Smooth muscle cell (in vitro differentiated cells): ENCODE measurements at regions not wholly inside any gene's neighbourhood (a gene's known extent, or its start where the extent isn't known, plus 50 kb on each side); places are given as distances from the start of the nearest gene placed in this dataset.

ENCODE experiments used
- DNase-seq: peaks from one replicate; lab custom pipeline; 2025; ENCODE audit not compliant: unreplicated experiment; lab: John Stamatoyannopoulos, UW
- H2AFZ ChIP-seq: fragments of 200-600 bp; sonication (generic); 2 replicates; pipeline ENCODE4 v1.6.0; 2016; ENCODE audit warnings: antibody characterized with exemption, low read depth, mild to moderate bottlenecking
- H3F3A ChIP-seq: fragments of 200-600 bp; sonication (generic); 2 replicates; pipeline ENCODE4 v1.6.0; 2017; ENCODE audit warnings: antibody characterized with exemption, low read depth
- H3K27ac ChIP-seq: fragments of 200-600 bp; sonication (generic); 2 replicates; pipeline ENCODE4 v1.5.1; 2016; ENCODE audit warnings: low read depth, mild to moderate bottlenecking
- H3K27me3 ChIP-seq: fragments of 200-600 bp; sonication (generic); 2 replicates; pipeline ENCODE4 v1.6.1; 2016; ENCODE audit warnings: low read depth, mild to moderate bottlenecking
- H3K36me3 ChIP-seq: fragments of 200-600 bp; sonication (generic); 2 replicates; pipeline ENCODE4 v1.5.1; 2016; ENCODE audit warnings: low read depth
- H3K4me1 ChIP-seq: fragments of 200-600 bp; sonication (generic); 2 replicates; pipeline ENCODE4 v1.5.1; 2016; ENCODE audit warnings: low read depth
- H3K4me2 ChIP-seq: fragments of 200-600 bp; sonication (generic); 2 replicates; pipeline ENCODE4 v1.6.0; 2016; ENCODE audit warnings: mild to moderate bottlenecking
- H3K4me3 ChIP-seq: fragments of 200-600 bp; sonication (generic); 2 replicates; pipeline ENCODE4 v1.5.1; 2016; ENCODE audit warnings: mild to moderate bottlenecking
- H3K79me2 ChIP-seq: fragments of 200-600 bp; sonication (generic); 2 replicates; pipeline ENCODE4 v1.6.0; 2016; ENCODE audit warnings: low read depth, mild to moderate bottlenecking
- H3K9ac ChIP-seq: fragments of 200-600 bp; sonication (generic); 2 replicates; pipeline ENCODE4 v1.6.0; 2016; ENCODE audit warnings: low read depth
- H3K9me3 ChIP-seq: fragments of 200-600 bp; sonication (generic); replicated peaks from 2 replicates; pipeline ENCODE4 v1.5.1; 2016; ENCODE audit warnings: low read depth
- H4K20me1 ChIP-seq: fragments of 200-600 bp; sonication (generic); 2 replicates; pipeline ENCODE4 v1.6.0; 2016; ENCODE audit warnings: low read depth
- WGBS: methylation state at CpG from one replicate; pipeline ENCODE4 v1.1.7; 2016; ENCODE audit warnings: low lambda C conversion rate; 5-methylcytosine and 5-hydroxymethylcytosine counted together
- TF ChIP-seq, protein P1 (sequence below): fragments of 200-600 bp; sonication (generic); IDR thresholded peaks from 2 replicates; pipeline ENCODE4 v1.5.1; 2017; ENCODE audit warnings: borderline replicate concordance, mild to moderate bottlenecking, antibody characterized with exemption; ENCODE audit not compliant: insufficient read depth, poor library complexity, severe bottlenecking

DNA sequence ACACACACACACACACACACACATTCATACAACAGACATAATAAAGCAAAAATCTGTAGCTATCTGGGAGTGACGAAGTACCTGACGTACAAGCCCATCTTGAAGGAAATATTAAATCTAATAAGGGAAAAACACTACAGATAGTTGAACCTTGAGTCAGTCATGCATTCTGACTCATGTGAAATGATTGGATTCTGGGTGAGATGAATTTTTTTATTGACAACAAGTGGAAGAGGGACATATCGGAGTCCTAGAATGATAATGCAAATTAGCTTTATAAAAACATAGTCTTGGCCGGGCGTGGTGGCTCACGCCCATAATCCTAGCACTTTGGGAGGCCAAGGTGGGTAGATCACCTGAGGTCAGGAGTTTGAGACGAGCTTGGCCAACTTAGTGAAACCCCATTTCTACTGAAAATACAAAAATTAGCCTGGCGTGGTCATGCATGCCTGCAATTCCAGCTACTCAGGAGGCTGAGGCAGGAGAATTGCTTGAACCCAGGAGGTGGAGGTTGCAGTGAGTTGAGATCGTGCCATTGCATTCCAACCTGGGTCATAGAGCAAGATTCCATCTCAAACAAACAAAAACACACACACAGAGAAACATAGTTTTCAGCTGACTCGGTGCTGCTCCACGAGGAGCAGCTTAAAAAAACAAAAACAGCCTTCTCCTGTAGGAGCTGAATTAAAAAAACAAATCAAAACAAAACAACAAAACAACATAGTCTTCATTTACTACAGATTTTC, 154.4 kb upstream of the MKLN1 start:
- H3K27me3 ChIP-seq: no peaks in the 10 kb centered on the region
- no peaks in the 10 kb centered on the region for H3K4me1 ChIP-seq
- no peaks in the 10 kb centered on the region for H3K79me2 ChIP-seq
- no peak for DNase-seq
- no peaks in the 10 kb centered on the region for H4K20me1 ChIP-seq
- no peak overlapping the region for H3K4me2 ChIP-seq
- TF ChIP-seq, protein P1, sequence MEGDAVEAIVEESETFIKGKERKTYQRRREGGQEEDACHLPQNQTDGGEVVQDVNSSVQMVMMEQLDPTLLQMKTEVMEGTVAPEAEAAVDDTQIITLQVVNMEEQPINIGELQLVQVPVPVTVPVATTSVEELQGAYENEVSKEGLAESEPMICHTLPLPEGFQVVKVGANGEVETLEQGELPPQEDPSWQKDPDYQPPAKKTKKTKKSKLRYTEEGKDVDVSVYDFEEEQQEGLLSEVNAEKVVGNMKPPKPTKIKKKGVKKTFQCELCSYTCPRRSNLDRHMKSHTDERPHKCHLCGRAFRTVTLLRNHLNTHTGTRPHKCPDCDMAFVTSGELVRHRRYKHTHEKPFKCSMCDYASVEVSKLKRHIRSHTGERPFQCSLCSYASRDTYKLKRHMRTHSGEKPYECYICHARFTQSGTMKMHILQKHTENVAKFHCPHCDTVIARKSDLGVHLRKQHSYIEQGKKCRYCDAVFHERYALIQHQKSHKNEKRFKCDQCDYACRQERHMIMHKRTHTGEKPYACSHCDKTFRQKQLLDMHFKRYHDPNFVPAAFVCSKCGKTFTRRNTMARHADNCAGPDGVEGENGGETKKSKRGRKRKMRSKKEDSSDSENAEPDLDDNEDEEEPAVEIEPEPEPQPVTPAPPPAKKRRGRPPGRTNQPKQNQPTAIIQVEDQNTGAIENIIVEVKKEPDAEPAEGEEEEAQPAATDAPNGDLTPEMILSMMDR: no peak
- H3K27ac ChIP-seq: no peak overlapping the region
- H2AFZ ChIP-seq: no peak overlapping the region
- WGBS: 78% methylated on average over 11 of the region's 11 CpGs
- no peak overlapping the region for H3K9ac ChIP-seq
- no peak overlapping the region for H3K4me3 ChIP-seq
- H3F3A ChIP-seq: no peaks in the 10 kb centered on the region
- no peaks in the 10 kb centered on the region for H3K36me3 ChIP-seq
- H3K9me3 ChIP-seq: no peaks in the 10 kb centered on the region

DNA sequence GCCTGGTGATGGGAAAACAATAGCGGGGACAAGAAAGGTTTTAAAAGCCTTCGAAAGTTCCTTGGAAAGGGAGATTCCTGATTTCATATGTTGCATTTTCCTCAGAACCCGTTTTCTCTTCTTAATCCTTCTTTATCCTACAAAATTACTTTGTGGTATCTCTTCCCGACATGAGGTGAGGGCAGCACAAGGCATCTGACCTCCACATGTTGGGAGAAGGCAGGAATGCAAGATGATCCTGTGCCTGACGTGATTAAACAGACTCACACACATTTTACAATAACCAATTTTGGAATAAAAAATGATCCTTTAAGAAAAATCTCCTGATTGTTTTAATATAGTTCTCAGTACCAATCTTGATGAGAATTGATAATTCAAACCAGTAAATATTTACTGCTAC, 153.3 kb upstream of the MKLN1 start:
- Histone ChIP-seq H2AFZ (no peak overlapping the region), H3K4me2 (no peak overlapping the region), H3K36me3 (no peaks in the 10 kb centered on the region), H3K27me3 (no peaks in the 10 kb centered on the region), H3K79me2 (no peaks in the 10 kb centered on the region), H4K20me1 (no peaks in the 10 kb centered on the region), H3K4me1 (no peaks in the 10 kb centered on the region), H3K4me3 (no peak overlapping the region), H3K9me3 (no peaks in the 10 kb centered on the region), H3K9ac (no peak overlapping the region), H3F3A (no peaks in the 10 kb centered on the region), H3K27ac (no peak overlapping the region)
- 76% methylated on average over 5 of the region's 5 CpGs for WGBS
- TF ChIP-seq, protein P1: no peak
- DNase-seq: no peak

DNA sequence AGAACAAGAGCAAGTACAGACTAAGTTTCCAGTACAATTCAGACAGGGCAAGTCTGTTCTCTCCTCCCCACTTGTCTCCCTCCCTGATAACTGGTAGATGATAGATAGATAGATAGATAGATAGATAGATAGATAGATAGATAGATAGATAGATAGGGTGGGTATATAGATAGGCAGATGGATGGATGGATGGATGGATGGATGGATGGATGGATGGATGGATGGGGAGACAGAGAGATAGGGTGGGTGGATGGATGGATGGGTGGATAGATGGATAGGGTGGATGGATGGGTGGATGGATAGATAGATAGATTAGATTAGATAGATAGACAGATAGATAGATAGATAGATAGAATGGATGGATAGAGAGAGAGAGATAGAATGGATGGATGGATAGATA, 152.8 kb upstream of the MKLN1 start:
- H3F3A ChIP-seq: no peaks in the 10 kb centered on the region
- no peak overlapping the region for H3K4me2 ChIP-seq
- TF ChIP-seq, protein P1: no peak
- no peaks in the 10 kb centered on the region for H3K9me3 ChIP-seq
- H3K9ac ChIP-seq: no peak overlapping the region
- no peaks in the 10 kb centered on the region for H3K79me2 ChIP-seq
- no peaks in the 10 kb centered on the region for H4K20me1 ChIP-seq
- no peak for DNase-seq
- no peak overlapping the region for H3K27ac ChIP-seq
- no peaks in the 10 kb centered on the region for H3K4me1 ChIP-seq
- no peak overlapping the region for H3K4me3 ChIP-seq
- H2AFZ ChIP-seq: no peak overlapping the region
- no peaks in the 10 kb centered on the region for H3K36me3 ChIP-seq
- H3K27me3 ChIP-seq: no peaks in the 10 kb centered on the region

DNA sequence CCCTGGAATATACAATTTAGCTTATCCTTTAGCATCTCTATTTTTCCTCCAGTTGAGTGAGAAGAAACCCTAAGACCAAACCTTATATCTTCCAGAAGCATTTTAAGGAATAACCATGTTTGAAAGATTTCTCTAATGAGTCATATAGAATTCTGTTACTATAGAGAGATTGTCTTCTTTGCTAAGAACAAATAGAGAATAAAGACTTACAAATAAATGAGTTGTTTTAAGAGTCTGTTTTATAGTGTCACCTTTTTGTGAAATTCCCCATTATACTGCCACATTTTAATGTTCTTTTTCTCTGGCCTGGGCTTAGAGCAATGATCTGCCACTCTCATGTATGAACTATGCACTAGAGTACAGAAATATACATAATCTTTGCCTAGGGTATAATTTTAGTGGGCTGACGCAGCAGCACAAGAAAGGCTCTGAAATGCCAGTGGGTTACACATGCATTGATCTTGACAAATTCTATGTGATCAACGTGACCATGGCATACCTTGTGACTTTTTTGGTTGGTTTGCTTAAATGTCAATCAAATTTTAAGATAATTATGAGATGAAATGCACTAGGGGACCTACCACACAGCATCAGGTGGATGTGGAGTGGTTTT, 145.1 kb upstream of the MKLN1 start:
- H3K4me2 ChIP-seq: no peak overlapping the region
- no peaks in the 10 kb centered on the region for H3K27me3 ChIP-seq
- no peak overlapping the region for H3K9ac ChIP-seq
- WGBS: 88% methylated on average over 2 of the region's 2 CpGs
- TF ChIP-seq, protein P1: no peak
- no peak overlapping the region for H3K4me3 ChIP-seq
- H3K79me2 ChIP-seq: no peaks in the 10 kb centered on the region
- H3K36me3 ChIP-seq: no peaks in the 10 kb centered on the region
- no peaks in the 10 kb centered on the region for H3K4me1 ChIP-seq
- no peaks in the 10 kb centered on the region for H4K20me1 ChIP-seq
- H3K9me3 ChIP-seq: no peaks in the 10 kb centered on the region
- H3F3A ChIP-seq: no peaks in the 10 kb centered on the region
- H2AFZ ChIP-seq: no peak overlapping the region
- no peak overlapping the region for H3K27ac ChIP-seq
- DNase-seq: no peak
